ENCODE measurements at regions not wholly inside any gene's neighbourhood (a gene's known extent, or its start where the extent isn't known, plus 50 kb on each side); places are given as distances from the start of the nearest gene placed in this dataset.

DNA sequence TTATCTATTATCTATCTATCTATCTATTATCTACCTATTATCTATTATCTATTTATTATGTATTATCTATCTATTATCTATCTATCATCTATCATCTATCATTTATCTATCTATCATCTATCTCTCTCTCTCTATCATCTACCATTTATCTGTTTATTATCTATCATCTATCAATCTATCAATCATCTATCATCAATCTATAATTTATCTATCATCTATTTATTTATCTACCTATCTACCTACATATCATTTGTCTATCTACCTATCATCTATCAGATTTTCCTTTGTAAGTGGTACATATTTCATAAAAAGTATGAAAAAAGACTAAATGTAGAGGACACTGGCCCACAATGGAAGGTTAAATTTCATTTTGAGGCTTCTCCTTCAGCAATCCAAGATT is 212.1 kb upstream of the EXOC2 start:
- TF ChIP-seq, protein P1, sequence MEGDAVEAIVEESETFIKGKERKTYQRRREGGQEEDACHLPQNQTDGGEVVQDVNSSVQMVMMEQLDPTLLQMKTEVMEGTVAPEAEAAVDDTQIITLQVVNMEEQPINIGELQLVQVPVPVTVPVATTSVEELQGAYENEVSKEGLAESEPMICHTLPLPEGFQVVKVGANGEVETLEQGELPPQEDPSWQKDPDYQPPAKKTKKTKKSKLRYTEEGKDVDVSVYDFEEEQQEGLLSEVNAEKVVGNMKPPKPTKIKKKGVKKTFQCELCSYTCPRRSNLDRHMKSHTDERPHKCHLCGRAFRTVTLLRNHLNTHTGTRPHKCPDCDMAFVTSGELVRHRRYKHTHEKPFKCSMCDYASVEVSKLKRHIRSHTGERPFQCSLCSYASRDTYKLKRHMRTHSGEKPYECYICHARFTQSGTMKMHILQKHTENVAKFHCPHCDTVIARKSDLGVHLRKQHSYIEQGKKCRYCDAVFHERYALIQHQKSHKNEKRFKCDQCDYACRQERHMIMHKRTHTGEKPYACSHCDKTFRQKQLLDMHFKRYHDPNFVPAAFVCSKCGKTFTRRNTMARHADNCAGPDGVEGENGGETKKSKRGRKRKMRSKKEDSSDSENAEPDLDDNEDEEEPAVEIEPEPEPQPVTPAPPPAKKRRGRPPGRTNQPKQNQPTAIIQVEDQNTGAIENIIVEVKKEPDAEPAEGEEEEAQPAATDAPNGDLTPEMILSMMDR (conservative IDR thresholded peaks at IDR 0.05 in 1 of 2, IDR thresholded peaks at IDR 0.05 in 1 of 2; ENCODE audit: low read depth in 1 of 2, low read length in 2 of 2): no peak
- TF ChIP-seq EZH2 (IDR thresholded peaks at IDR 0.05; ENCODE audit: low read length, missing control alignments): no peak
